IPS-11a (cell line): ENCODE measurements at regions not wholly inside any gene's neighbourhood (a gene's known extent, or its start where the extent isn't known, plus 50 kb on each side); places are given as distances from the start of the nearest gene placed in this dataset.

ENCODE experiments used
- H3K4me3 ChIP-seq: one replicate; pipeline ENCODE4 v1.5.1; 2013; ENCODE audit warnings: low read depth, low read length, control low read depth

DNA sequence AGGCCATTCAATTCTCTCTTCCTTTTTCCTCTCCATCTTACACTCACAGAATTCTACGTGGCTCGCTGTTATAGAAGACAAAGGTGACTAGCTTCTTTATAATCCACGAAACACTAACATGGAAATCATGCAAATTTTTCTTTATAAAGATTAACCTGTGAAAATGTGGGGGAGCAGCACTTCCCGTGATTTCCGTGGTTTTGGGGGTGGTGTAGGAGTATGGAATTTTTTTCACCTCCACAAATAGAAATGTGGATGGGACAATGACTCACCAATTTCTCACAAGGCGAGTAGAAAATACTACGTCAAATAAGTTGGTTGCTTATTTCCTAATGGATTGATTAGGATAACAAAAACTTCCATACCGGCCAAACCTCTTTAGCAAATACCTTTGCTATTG, 719.2 kb upstream of the TENM3 start:
- no peak overlapping the region for H3K4me3 ChIP-seq

DNA sequence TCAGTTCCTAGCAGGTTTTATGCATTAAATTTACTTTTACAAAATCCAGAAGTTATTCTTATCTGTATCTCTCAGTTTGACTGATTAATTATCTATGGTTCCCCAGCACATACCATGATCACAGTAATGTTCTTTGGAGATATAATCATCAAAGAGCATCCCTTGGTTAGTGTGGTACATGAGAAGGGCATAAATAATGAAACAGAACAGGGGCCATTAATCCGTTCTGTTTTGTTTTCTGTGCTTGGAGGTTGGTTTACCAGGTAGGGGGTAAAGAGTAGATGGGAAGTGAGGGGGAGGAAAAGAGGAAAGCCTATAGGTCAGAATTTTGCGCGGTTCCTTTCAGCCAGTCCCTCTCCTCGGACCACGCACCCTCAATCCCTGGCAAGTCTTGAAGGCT, 718.7 kb upstream of the TENM3 start:
- no peak overlapping the region for H3K4me3 ChIP-seq

DNA sequence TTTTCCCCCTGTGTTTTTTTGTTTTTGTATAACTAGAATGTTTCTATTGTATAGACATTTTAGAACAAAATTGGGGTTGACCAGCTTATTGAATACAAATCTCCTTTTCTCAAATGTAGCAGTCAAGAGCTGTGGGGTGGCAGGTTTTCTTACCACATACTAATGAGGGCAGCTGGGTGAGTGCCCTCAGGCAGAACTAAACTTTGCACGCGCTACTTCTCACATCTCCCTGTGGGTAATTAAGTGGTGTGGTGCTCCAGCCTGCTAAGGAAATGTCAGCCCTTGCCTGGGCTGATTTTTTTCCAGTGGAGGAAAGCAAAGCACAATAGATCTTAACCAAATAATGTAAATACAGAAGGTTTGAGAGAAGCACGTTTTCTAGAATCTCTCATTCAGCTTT, 717.6 kb upstream of the TENM3 start:
- H3K4me3 ChIP-seq, result no peak overlapping the region

DNA sequence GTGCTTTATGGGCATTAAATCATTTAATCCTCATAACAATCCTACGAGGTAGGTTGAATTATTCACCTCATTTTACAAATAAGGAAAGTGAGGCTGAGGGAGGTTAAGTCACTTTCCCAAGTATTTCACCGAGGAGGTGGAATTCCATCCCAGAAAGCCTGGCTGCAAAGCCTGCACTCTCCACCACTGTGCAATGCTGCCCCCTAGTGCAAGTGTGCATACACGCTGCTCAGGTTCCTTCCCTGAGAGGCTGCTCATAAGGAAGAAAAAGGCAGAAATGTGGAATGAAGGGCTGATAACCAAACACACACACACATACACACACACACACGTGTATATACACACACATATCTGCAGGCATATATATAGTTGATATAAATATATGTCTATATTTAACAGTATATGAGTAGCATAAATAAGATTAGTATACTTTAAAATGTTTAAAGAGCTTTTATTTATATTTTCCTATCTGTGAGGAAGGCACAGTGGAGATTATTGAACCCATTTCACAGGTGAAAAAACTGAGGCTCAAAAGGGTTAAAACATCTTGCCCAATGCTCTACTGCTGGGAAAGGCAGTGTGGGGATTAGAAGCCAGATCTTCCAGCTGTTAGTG, 714.5 kb upstream of the TENM3 start:
- H3K4me3 ChIP-seq, result no peak overlapping the region

DNA sequence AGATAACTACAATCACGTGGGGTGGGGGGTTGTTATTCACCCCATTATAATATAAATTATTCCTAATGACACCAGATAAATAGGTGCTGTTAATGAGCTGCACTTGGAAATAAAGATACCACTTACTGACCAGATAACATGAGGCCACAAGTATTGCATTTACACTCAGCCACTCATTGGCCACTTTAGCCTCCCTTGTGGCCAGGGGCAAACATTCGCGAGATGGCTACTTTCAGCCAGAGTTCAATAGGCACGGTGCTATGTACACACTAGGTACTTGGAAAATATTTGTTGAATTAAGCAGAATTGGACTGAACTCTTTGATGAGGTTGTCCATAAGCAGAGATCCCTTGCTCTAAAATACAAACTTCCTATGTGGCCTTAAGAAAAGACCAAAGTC, 713.7 kb upstream of the TENM3 start:
- no peak overlapping the region for H3K4me3 ChIP-seq

DNA sequence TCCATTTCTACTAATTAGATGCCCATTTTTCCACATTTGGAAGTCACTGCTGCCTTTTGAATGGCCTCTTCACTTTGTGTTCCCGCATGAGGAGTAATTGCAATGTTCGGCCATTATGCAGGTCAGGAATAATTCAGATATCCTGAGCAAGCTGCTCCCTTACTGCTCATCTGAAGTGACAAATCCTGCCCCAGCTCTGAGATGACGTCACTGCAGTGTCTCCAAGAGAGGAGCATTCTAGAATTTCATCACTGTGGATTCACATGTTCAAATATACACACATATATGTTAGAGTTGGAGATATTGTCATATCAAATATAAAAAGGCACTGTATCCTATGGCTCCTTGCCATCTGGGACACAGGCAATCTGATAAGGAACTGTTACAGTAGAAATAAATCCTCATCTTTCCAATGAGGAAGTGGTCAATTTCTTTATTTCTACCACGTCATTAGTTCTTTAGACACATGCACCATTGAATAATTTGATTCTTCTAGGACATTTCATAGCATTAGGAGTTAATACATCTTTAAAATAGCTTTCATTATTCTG, 706.9 kb upstream of the TENM3 start:
- no peak overlapping the region for H3K4me3 ChIP-seq

DNA sequence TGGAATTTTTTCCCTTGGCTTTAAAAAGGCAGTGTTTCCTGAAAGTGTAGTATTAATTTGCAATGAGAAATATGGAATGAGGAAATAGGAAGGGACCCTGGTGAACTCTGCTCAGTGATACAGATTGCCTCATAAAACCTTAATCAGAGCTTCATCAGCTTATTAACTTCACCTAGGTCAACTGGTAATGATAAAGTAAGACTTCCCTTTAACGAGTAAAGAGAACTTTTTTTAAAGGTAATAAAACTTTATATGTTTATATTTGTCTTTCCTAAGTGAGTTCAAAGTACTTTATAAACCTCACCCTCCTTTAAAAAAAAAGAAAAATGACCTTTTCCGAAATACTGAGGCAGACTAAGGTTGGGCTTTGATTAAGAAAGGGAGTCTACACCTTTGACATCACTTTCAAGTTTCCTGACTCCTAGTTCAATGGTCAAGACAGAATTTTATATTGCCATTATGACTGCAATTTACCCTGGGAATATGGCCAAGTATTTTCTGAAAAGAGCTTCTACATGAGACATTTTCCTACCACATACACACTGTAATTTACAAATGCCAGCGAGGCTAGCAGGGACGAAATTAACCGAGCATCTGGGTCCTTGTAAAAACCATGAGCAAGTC, 706.3 kb upstream of the TENM3 start:
- H3K4me3 ChIP-seq, result no peak overlapping the region

DNA sequence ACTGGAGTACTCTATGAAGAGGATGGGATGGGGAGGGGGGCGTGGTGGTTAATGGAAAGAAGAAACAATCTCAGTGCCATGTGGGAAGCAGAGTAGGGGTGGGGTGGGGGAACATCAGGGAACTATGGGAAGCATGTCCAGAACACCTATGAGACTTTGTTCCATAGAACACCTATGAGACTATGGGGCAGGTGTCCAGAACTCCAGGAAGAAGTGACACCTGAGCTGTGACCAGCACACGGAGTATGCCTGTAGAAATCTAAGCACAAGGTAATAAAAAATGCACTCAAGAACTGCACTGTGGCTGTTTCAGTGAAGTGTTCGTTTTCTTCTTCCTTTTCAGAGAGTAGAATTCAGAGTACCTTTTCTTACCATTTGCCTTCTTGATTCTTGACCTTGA, 704.8 kb upstream of the TENM3 start:
- no peak overlapping the region for H3K4me3 ChIP-seq

DNA sequence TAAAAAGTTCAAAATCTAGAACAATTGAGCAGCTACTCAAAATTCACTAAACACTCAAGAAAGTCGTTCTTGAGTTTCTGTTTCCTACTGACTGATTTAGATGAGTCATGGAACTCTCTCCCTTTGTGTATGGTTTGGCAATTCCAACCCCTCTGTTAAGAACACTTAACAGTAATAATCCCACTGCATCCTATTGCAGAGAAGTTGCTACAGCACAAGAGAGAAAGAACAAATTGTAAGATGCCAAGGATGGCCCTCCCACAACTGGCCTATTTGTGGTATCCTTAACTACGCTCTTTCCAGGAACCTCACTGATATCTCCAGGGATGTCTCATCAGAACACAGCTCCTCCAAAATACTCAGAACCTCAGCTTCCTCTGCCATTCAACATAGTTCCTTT, 701.8 kb upstream of the TENM3 start:
- H3K4me3 ChIP-seq, result no peak overlapping the region

DNA sequence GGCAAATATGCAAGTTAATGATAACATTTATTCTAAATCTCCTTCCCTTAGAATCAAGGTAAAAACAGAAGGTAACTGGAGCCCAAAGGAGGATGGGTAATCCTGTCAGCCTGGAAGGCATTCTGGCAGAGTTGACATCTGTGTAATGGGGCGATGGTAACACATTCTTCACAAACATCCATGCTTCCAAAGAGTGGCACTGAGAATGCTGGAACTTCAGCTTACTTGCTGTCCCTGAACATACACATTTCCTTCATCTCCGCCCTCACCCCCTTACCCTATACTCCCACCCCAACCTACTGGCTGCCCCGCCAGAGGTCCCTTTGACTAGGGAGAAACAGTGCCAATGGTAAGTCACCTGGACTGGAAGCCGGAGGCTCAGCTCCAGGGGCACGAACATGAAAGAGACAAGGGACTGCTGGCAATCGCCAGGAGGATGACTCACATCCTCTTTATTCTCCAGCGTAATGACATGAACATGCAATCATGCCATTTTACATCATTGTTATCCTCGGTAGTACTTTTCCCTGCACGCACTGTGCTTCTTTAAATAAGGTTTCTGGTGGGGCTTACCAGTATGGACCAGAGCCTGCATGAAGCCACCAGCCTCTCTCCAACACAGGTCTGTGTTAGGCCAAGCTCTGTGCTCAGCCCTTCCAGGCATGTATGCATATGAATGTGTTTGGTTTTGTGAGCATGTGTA, 694.2 kb upstream of the TENM3 start:
- H3K4me3 ChIP-seq, result no peak overlapping the region

DNA sequence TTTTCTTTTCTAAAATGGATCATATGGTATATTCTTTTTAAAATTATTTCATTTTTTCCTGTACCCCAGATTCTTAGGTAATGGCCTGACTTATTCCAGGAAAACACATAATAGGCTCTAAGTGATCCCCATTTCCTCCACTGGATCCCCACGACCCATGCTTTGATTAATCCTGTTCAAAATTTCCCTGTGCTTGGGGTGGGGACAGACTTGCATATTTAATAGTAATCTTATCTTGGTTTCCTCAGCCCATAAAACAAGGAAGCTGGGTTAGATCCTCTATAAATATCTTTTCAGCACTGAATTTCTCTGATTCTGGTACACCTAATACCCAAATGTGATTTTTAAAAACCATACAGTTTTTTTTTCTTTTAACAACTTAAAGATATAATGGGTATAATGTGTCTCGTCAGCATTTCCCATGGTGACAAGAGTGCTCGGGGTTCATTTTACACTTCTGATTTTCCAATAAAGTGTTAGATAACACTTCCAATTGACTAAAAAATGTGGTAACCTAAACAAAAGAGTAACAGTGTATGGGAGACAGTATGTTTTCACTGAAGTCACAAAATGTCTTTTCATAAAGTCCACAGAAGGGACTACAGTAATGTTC, 693.5 kb upstream of the TENM3 start:
- H3K4me3 ChIP-seq, result no peak overlapping the region

DNA sequence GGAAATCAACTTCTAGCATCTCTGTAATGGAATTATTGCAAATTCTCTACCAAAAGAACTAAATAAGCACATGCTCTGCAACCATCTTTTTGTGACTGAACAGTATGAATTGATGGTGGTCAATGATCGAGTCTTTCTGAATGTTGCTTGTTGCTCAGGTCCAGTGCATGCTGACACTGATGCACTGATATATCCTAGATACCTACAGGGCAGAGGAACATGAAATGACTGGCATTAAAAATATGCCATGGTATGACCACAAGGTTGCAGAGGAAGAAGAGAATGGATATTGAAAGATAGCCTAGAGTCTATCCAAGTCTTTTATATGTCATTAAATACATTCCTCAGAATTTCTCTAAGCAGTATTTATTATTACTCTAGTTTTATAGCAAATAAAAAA, 692.8 kb upstream of the TENM3 start:
- H3K4me3 ChIP-seq, result no peak overlapping the region

DNA sequence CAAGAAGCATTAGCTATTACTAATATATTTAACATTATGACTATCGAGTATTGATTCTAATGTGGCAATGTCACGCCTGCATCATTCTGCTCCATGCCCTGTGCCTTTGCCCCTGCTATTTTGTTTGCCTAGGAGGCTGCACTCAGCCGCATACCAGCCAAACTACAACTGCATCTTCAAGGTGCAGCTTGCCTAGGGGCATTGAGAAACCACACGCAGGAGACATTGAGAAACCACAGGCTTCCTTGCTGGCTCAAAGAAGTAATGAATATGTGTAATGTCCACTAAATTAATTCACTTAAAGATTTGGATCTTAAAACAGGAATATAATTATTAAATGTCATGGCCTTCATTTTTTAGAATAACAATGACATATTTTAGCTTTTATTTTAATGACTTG, 683.6 kb upstream of the TENM3 start:
- no peak overlapping the region for H3K4me3 ChIP-seq

DNA sequence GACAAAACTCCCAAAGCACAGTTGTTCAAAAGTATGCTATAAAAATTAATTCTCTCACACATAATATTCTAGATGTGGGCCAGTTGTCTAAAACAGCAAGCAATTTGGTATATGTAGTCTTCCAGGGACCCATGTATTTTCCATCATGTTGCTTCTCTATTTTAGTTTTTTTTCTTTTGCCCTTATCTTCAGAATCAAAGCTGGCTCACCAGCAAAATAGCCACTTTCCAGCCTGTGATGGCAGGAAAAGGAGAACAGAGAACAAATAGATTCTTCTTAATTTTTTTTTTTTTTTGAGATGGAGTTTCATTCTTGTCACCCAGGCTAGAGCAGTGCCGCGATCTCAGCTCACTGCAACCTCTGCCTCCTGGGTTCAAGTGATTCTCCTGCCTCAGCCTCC, 680.8 kb upstream of the TENM3 start:
- H3K4me3 ChIP-seq, result no peak overlapping the region

DNA sequence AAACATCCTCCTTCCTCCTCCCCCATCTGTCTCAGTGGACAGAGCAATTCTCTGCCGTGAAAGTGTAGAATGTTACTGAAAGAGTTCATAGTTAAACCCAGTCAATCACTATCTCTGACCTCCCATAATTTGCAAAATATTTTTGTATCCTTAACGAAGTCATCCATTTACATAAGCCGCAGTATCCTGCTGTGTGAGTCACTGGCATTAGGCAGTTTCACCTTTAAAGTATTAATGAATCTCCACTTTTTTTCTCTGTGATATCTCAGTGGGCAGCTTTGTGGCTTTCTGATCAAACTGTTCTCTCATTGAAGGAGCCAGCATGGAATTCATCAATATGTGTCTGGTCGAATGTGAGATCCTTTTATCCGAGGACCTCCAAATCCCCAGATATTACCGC, 678.6 kb upstream of the TENM3 start:
- no peak overlapping the region for H3K4me3 ChIP-seq

DNA sequence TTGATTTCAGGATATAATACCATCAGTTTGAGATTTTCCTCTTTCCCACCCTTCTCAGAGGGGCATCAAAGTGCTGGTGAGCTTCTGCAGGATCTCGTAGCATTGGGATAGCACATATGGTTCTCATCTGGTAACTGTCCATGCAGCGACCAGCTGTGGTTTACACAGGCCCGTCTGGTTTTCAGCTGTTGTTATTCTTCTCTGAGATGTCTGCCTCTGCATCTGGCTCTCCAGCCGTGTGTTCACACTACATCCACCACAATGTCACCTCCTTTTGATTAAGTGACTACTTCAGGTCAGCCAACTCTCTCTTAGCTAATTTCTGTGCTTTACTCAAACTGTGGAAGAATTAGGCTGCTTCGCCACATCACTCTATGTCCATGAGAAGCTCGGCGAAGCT, 676.7 kb upstream of the TENM3 start:
- no peak overlapping the region for H3K4me3 ChIP-seq

DNA sequence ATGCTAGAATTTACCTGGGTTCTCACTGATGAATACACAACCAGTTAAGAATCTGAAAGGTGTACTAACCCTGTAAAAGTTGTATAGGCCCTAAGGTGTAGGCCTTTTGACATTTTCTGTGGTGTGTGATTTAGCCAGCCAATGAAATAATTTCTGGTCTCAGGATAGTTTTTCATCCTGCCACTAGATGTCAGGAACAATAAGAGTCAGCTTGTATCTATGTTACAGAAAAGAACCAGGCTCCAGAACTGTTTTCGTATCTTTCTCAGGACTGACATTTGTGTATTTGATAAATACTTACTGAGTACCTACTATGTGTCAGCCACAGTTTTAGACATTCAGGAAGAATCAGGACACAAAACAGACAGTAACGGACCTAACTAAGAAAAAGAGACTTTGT, 673.6 kb upstream of the TENM3 start:
- no peak overlapping the region for H3K4me3 ChIP-seq

DNA sequence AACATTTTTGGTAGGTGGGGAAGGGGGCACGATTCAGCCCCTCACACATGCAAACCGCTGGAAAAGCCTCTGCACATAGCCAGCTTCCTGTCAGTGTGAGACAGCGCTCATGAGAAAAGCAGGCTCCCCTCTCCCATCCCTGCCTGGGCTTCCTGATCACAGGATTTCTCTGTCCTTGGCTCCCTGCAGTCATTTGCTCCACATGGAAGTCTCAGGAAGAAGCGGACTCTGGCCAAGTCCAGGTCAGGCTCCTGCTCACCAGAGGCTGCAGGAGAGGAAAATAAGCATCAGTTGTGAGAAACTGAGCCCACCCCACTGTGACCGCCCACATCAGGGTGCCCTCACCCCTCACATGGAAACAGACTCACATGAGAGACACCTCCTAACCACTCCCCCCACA, 664.3 kb upstream of the TENM3 start:
- no peak overlapping the region for H3K4me3 ChIP-seq

DNA sequence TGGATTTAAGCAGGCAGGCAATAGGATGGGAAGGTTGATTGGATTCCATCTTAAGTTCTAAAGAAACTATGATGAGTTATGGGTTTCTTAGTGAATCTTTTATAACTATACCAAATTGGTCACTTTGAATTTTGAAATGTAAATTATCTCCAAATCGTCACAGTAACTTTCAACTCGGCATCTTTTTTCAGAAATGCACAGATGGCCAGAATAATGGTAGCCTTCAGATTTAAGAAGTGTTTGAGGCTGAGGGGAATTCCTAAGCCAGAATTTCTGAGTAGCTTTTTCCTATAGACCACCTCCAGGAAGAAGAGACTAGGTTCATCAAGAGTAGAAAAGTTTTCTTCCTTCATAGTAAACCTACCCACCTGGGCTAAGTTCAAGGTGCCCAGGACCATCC, 663.7 kb upstream of the TENM3 start:
- no peak overlapping the region for H3K4me3 ChIP-seq

DNA sequence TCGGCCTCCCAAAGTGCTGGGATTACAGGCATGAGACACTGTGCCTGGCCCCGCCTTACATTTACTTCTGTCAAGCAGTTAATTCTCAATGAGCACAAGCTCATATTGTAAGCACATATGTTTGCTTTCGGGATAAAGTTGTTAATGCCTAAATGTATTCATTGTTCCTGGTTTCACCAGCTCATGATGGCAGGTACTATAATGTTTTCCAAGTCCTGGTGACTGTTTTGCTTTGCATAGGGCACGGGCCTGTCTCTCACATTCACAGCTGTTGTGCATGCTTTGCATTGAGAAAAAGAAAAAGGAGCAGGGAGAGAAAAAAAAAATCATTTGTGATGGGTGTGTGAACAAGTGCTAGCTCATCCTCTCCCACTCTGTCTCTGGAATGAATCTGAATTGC, 661.2 kb upstream of the TENM3 start:
- H3K4me3 ChIP-seq, result no peak overlapping the region

DNA sequence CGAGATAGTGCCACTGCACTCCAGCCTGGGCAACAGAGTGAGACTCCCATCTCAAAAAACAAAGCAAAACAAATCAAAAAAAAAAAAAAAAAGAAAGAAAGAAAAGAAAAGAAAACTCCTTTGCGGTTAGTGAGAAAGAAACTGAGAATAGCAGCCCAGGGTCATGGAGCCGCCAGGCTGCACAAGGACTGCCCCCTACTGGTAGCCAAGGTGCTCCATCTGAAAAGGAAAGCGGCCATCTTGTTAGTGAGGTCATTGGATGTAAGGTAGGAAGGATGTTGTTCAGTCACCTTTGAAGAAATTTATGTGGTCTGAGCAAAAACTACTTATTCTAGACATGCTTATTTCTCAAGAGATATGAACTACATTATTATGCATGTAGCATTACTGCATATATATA, 660.6 kb upstream of the TENM3 start:
- no peak overlapping the region for H3K4me3 ChIP-seq

DNA sequence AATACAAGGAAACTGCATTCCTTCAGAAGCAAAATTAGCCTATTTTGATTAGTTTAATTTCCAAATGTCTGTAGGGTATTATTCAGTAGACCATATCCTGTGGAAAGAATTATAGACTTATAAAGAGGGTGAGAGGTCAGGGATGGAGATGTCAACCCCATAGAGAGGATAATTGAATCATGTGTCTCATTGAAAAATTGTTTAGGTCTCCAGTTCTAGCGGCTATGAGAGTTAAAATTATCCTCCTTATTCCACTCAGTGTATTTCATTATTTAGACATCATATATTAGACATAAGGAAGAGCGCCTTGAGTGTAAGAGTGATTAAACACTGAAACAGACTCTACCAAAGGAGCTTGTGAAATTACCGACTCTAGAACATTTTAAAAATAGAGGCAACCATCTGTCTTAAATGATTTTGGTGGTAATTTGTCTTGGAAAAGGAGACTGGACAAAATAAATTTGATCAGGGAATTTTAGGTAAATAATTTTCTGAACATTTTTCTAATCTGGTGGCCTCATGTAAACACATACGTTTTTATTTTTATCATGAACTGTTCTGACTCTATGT, 654.4 kb upstream of the TENM3 start:
- H3K4me3 ChIP-seq, result no peak overlapping the region
